ENCODE measurements at regions not wholly inside any gene's neighbourhood (a gene's known extent, or its start where the extent isn't known, plus 50 kb on each side); places are given as distances from the start of the nearest gene placed in this dataset.

- TF ChIP-seq ZBTB40 (IDR thresholded peaks at IDR 0.05), result no peak
- TF ChIP-seq ZBTB40 (CRISPR knock-in tag; IDR thresholded peaks at IDR 0.05), result no peak
- no peak for TF ChIP-seq PHB (CRISPR knock-in tag; IDR thresholded peaks at IDR 0.05)
- no peak for TF ChIP-seq PREB (CRISPR knock-in tag; IDR thresholded peaks at IDR 0.05)
- peak; percentile 31; the same call in 1 of the 2 replicates for TF ChIP-seq RAD51 (IDR thresholded peaks at IDR 0.05; ENCODE audit: borderline replicate concordance, low read depth)
Observed at GRCh38 chr13:69291292-69291906, 816.2 kb upstream of the ATXN8OS start (continued).

Measured in K562 (cell line).